Transverse colon (tissue), 3 donors: ENCODE measurements at regions not wholly inside any gene's neighbourhood (a gene's known extent, or its start where the extent isn't known, plus 50 kb on each side); places are given as distances from the start of the nearest gene placed in this dataset.

Experiments
- CTCF ChIP-seq, 5 experiments: fragments of 200-600 bp in 3 of 5; fragments of 450-650 bp in 2 of 5; sonication (generic) in 3 of 5; IDR thresholded peaks; 1 replicate in 2 of 5; 2 replicates in 3 of 5; pipeline ENCODE4 v1.5.1; 2016 to 2017; ENCODE audit warnings: antibody characterized with exemption in 5 of 5, inconsistent platforms in 3 of 5, mild to moderate bottlenecking in 2 of 5, moderate library complexity in 1 of 5
- EP300 ChIP-seq: sonication (generic); formaldehyde crosslinking; IDR thresholded peaks from one replicate; pipeline ENCODE4 v1.6.1; 2017; ENCODE audit warnings: antibody characterized with exemption, low read depth

- TF ChIP-seq CTCF (IDR thresholded peaks at IDR 0.05): no peak
- no peak for TF ChIP-seq EP300
These were observed 335.8 kb downstream of the SH3BGRL start for GRCh38 chrX:81537723-81538122.
